ENCODE measurements at regions not wholly inside any gene's neighbourhood (a gene's known extent, or its start where the extent isn't known, plus 50 kb on each side); places are given as distances from the start of the nearest gene placed in this dataset.
A peak's percentile ranks its signal among the peaks of the same experiment; 100 is the strongest.

- Mint-ChIP-seq H3K27me3 (peaks cover 16% of the 10 kb centered on the region), H3K27ac (peak overlapping the region; percentile 50), H3K4me1 (ENCODE audit: unreplicated experiment) (peaks cover 31% of the 10 kb centered on the region), H3K4me3 (peak overlapping the region; percentile 35), H3K9me3 (peaks cover 3% of the 10 kb centered on the region), H3K36me3 (no peaks in the 10 kb centered on the region)
- DNase-seq (ENCODE audit: extremely low spot score, unreplicated experiment): peak; percentile 62
- no peak for TF ChIP-seq CTCF (conservative IDR thresholded peaks at IDR 0.05)
Measured at GRCh38 chr17:83151442-83152226, 72.2 kb downstream of the METRNL start.

- peak; percentile 60 for DNase-seq (ENCODE audit: extremely low spot score, unreplicated experiment)
- H3K27me3 Mint-ChIP-seq: peaks cover 15% of the 10 kb centered on the region
- H3K27ac Mint-ChIP-seq: no peak overlapping the region
- H3K4me1 Mint-ChIP-seq (ENCODE audit: unreplicated experiment): peaks cover 32% of the 10 kb centered on the region
- no peaks in the 10 kb centered on the region for H3K36me3 Mint-ChIP-seq
- H3K9me3 Mint-ChIP-seq: no peaks in the 10 kb centered on the region
- no peak overlapping the region for H3K4me3 Mint-ChIP-seq
- no peak for TF ChIP-seq CTCF (conservative IDR thresholded peaks at IDR 0.05)
Measured at GRCh38 chr17:83152227-83152744, 72.9 kb downstream of the METRNL start.

GRCh38 chr17:83152745-83153611 lies 73.6 kb downstream of the METRNL start:
- Mint-ChIP-seq H3K27ac (no peak overlapping the region), H3K27me3 (peaks cover 11% of the 10 kb centered on the region), H3K9me3 (no peaks in the 10 kb centered on the region), H3K4me3 (no peak overlapping the region), H3K36me3 (no peaks in the 10 kb centered on the region), H3K4me1 (ENCODE audit: unreplicated experiment) (peaks cover 32% of the 10 kb centered on the region)
- TF ChIP-seq CTCF (conservative IDR thresholded peaks at IDR 0.05): no peak
- DNase-seq (ENCODE audit: extremely low spot score, unreplicated experiment): peak; percentile 67

- peaks cover 32% of the 10 kb centered on the region for H3K4me1 Mint-ChIP-seq (ENCODE audit: unreplicated experiment)
- TF ChIP-seq CTCF (conservative IDR thresholded peaks at IDR 0.05): no peak
- H3K4me3 Mint-ChIP-seq: no peak overlapping the region
Measured at GRCh38 chr17:83153681-83154310, 74.4 kb downstream of the METRNL start.

GRCh38 chr17:83154311-83155127 lies 75.1 kb downstream of the METRNL start:
- Mint-ChIP-seq H3K36me3 (no peaks in the 10 kb centered on the region), H3K9me3 (peaks cover 4% of the 10 kb centered on the region), H3K27ac (no peak overlapping the region), H3K4me3 (no peak overlapping the region), H3K4me1 (ENCODE audit: unreplicated experiment) (peaks cover 32% of the 10 kb centered on the region), H3K27me3 (peaks cover 11% of the 10 kb centered on the region)
- peak; percentile 63 for DNase-seq (ENCODE audit: extremely low spot score, unreplicated experiment)
- no peak for TF ChIP-seq CTCF (conservative IDR thresholded peaks at IDR 0.05)

More at GRCh38 chr17:83153681-83154310, 74.4 kb downstream of the METRNL start:
- H3K36me3 Mint-ChIP-seq: no peaks in the 10 kb centered on the region
- H3K27me3 Mint-ChIP-seq: peaks cover 11% of the 10 kb centered on the region
- peak; percentile 64 for DNase-seq (ENCODE audit: extremely low spot score, unreplicated experiment)
- peaks cover 3% of the 10 kb centered on the region for H3K9me3 Mint-ChIP-seq
- H3K27ac Mint-ChIP-seq: no peak overlapping the region

Measured in type B pancreatic cell (in vitro differentiated cells).